ENCODE measurements at regions not wholly inside any gene's neighbourhood (a gene's known extent, or its start where the extent isn't known, plus 50 kb on each side); places are given as distances from the start of the nearest gene placed in this dataset.
"Not testable (repeated sequence)": the region's sequence is repeated elsewhere in the genome, so short reads cannot be mapped to it uniquely, and the experiment has no call there.

- intact Hi-C loops (cut with DNase I); DNase-seq (ENCODE audit: low spot score): not testable (repeated sequence)
Measured at GRCh38 chr2:185591276-185591675, 147.3 kb upstream of the FSIP2 start.

- intact Hi-C loops (cut with DNase I), result no loop called here
Measured at GRCh38 chr2:185607945-185608344, 130.7 kb upstream of the FSIP2 start.

DNA sequence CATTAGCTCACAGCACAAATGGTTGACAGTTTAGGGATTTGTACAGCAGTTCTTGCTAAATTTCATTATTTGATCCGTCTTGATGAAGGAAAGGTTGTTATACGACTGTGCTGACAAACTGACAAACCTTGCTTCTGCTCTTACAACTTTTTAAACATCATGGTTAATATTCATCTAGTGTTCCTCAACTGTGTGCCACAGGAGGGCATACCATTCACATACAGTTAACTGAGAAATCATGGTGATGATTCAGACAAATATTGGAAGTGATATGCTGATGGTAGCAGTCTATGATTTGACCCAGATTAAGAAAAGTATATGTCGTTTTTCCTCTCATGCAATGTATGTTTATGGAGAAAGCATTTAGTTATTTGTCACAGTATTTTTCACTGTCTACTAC lies 129.8 kb upstream of the FSIP2 start:
- intact Hi-C loops (cut with DNase I), result no loop called here
- no peak for DNase-seq (ENCODE audit: low spot score)

More at GRCh38 chr2:185607945-185608344, 130.7 kb upstream of the FSIP2 start:
- no peak for DNase-seq (ENCODE audit: low spot score)

GRCh38 chr2:185610301-185610700 lies 128.3 kb upstream of the FSIP2 start:
- intact Hi-C loops (cut with DNase I), result no loop called here
- no peak for DNase-seq (ENCODE audit: low spot score)

DNA sequence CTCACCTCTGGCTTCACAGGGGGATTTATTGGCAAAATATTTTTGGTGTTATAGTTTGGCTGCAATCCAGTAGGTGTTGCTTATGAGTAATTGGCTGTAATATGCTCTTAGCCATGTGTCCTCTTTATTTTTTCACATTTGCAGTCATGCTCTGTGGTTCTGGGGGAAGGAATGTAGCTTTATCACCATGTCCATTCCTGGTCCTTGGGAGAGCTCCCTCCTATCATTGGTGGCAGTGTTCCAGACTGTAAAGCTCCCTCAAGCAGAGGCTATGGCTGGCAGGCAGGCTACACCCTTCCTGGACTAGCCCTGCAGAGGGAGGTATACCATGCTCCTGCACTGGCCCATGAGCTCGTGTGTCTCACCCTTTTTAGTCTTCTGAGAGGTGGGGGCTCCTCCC lies 120.0 kb upstream of the FSIP2 start:
- intact Hi-C loops (cut with DNase I), result no loop called here

DNA sequence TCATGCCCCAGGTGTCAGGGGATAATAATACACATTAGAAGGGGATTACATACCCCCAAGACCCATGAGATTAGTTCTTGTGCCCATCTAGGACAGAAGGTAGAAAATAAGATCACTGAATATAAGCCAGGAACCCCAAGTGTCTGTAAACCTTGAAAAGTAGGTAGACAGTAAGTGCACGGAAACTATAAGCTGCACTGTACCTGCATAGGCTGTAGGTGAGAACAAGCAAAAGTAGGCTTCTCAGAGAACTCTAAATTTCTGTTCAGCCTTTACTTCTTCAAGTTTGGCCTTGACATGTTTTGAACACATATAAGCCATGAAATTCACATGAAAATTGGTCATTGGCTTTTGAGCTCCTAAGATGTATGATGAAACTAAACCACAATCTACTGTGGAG lies 113.0 kb upstream of the FSIP2 start:
- intact Hi-C loops (cut with DNase I), result no loop called here
- no peak for DNase-seq (ENCODE audit: low spot score)

More for the DNA sequence above, 120.0 kb upstream of the FSIP2 start:
- no peak for DNase-seq (ENCODE audit: low spot score)

- intact Hi-C loops (cut with DNase I), result no loop called here
- no peak for DNase-seq (ENCODE audit: low spot score)
Measured at GRCh38 chr2:185628985-185629384, 109.6 kb upstream of the FSIP2 start.

DNA sequence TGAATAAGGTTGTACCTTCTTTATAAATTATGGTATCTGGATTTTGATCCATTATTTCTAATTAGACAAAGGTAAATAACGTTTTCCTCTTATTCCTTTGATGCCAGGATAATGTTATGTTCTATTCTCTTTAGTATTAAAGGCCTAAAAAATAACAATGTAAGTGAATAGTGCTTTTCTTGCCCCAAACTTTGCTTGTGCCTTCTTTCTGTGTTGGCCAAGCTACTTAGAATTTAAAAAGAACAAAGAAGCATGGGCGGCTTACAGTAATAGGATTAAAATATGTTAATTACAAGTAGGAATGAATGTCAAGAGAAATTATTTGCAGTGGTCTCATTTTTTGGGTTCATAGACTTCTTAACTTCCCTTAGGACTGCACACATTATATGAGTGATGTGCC lies 105.0 kb upstream of the FSIP2 start:
- intact Hi-C loops (cut with DNase I), result no loop called here
- DNase-seq (ENCODE audit: low spot score), result no peak

DNA sequence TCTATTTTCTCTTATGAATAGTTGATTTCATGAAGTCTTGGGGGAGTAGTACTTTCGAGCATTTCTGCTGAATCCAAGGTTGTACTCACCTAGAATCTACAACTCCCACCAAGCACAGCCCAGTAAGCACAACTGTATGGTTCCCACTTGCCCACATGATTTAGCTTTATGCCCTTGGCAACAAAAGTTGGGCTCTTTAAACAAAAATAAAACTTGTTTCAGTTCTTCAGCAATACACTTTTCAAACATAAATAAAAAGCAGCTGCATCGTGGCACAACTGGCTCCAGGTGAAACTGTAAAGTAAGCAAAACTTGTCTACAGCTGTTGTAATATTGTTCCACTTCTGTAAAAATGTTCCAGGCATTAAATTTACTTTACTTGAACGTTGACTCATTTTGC lies 99.8 kb upstream of the FSIP2 start:
- intact Hi-C loops (cut with DNase I), result no loop called here

DNA sequence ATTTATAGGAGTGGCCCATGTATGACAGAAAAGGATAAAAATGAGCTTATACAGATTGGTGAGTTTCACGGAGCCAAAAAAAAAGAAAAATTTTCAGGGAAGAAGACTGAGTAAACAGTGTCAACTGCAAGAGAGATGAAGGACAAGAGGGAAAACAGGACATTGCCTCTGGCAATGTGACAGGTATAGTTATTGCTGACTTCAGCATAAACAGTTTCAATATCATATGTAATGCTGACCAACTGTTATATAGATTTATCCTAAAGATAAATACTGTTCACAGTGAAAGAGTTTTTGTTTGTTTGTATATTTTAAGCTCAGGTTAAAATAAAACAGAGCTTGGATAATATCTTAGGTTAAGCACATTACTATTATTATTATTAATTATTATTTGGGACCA lies 98.0 kb upstream of the FSIP2 start:
- DNase-seq (ENCODE audit: low spot score), result no peak
- intact Hi-C loops (cut with DNase I), result no loop called here

More for the DNA sequence above, 99.8 kb upstream of the FSIP2 start:
- DNase-seq (ENCODE audit: low spot score), result no peak

DNA sequence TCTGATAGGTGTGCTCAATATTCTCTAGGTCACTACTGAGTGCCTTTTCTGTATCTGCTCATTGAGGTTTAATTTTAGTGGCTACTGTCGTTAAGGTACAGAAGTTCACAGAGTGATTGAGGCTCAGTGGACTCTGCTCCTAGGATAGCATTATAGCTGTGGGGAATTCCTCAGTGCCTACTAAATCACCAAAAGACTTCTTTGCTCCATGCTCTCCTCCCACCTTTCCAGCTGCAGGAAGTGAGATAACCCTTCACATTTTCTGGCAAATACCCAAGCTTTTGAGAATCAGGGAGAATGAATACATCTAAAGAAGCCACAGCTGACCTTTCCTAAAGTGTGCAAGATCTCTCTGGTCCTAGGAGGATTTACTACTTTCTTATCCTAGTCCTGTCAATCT lies 95.2 kb upstream of the FSIP2 start:
- intact Hi-C loops (cut with DNase I), result no loop called here
- no peak for DNase-seq (ENCODE audit: low spot score)

GRCh38 chr2:185644828-185645227 lies 93.8 kb upstream of the FSIP2 start:
- DNase-seq (ENCODE audit: low spot score), result no peak
- intact Hi-C loops (cut with DNase I), result no loop called here

- intact Hi-C loops (cut with DNase I), result no loop called here
- DNase-seq (ENCODE audit: low spot score), result no peak
Measured at GRCh38 chr2:185645529-185645928, 93.1 kb upstream of the FSIP2 start.

- intact Hi-C loops (cut with DNase I), result no loop called here
- no peak for DNase-seq (ENCODE audit: low spot score)
Measured at GRCh38 chr2:185658750-185659149, 79.9 kb upstream of the FSIP2 start.

GRCh38 chr2:185663811-185664210 lies 74.8 kb upstream of the FSIP2 start:
- no peak for DNase-seq (ENCODE audit: low spot score)
- intact Hi-C loops (cut with DNase I), result no loop called here

DNA sequence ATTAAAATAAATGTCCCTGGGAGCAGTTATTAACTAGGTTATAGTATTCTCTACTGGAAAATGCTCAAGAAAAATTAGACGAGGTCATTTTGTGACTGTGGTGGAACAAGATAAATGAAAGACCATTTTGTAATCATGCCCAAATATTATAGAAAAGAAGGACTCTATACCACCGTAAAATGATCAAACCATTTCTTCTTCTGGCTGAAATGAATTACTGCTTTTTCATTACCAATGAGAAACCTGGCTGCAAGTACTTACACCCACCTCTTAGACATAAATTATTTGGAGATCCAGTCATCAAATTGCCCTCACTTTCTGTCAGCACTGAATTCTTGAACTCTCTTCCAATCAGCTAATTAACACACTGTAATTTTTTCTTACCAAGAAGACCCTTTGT lies 74.2 kb upstream of the FSIP2 start:
- DNase-seq (ENCODE audit: low spot score), result no peak
- intact Hi-C loops (cut with DNase I), result no loop called here

DNA sequence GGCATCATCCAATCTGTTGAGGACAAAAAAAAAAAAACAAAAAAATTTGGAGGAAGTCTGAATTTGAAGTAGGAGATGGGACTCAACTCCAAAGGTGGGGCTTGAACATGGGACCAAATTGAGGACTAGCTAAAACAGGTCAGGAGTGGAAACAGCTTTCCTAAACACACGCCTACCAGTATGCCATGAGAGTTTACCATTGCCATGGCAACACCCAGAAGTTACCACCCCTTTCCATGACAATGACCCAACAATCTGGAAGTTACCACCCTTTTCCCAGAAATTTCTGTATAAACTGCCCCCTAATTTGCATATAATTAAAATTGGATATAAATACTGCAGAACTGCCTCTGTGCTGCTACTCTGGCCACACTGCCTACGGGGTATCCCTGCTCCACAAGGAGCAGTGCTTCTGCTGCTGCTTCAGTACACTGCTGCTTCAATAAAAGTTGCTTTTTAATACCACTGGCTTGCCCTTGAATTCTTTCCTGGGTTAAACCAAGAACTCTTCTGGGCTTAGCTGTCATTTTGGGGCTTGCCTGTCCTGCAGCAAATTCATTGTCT lies 73.3 kb upstream of the FSIP2 start:
- intact Hi-C loops (cut with DNase I), result no loop called here
- no peak for DNase-seq (ENCODE audit: low spot score)

DNA sequence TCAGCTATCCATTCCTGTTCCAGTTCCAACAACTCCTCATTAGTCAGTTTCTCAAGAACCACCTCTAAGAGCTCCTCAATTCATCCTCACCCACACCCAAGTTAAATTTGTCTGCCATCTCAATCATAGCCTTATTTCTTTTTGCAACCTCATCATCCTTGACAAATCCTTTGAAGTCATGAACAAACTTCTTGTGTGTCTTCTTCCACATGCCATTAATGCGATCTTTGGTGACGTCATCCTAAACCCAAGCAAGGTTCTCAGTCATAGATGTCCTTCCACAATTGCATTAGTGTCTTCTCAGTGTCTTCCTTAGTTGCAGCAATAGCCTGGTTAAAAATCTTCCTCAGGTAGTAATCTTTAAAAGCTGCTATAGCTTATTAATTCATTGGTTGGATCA lies 71.2 kb upstream of the FSIP2 start:
- intact Hi-C loops (cut with DNase I), result no loop called here
- DNase-seq (ENCODE audit: low spot score), result no peak

GRCh38 chr2:185668710-185669109 lies 69.9 kb upstream of the FSIP2 start:
- DNase-seq (ENCODE audit: low spot score), result no peak
- intact Hi-C loops (cut with DNase I), result no loop called here

GRCh38 chr2:185674232-185674631 lies 64.4 kb upstream of the FSIP2 start:
- intact Hi-C loops (cut with DNase I), result no loop called here
- no peak for DNase-seq (ENCODE audit: low spot score)

DNA sequence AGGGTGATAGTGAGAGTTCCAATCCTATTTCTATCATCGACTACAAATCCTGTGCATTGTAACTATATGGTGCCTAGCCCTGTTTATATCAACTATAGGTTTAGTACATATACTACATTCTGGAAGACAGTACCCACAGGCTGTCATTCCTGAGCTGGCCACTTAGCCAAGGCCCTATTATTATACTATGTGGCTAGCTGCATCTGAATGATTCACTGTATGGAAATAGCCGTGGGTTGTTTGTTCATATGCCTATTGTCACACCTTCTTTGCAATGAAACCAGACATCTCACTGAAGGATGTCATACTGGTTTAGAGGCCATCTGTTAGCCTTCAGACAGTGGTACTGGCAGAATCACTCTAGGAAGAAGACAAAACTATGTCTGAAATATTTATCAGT lies 62.3 kb upstream of the FSIP2 start:
- no peak for DNase-seq (ENCODE audit: low spot score)
- intact Hi-C loops (cut with DNase I), result no loop called here

DNA sequence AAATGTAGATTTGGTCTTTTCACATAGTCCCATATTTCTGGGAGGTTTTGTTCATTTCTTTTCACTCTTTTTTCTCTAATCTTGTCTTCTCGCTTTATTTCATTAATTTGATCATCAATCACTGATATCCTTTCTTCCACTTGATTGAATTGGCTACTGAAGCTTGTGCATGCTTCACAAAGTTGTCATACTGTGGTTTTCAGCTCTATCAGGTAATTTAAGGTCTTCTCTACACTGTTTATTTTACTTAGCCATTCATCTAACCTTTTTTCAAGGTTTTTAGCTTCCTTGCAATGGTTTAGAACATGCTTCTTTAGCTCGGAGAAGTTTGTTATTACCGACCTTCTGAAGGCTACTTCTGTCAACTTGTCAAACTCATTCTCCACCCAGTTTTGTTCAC lies 51.6 kb upstream of the FSIP2 start:
- intact Hi-C loops (cut with DNase I); DNase-seq (ENCODE audit: low spot score): not testable (repeated sequence)

Data from cardiac septum (tissue), 1 donor.